Epidermal melanocyte (primary cell): ENCODE measurements at regions not wholly inside any gene's neighbourhood (a gene's known extent, or its start where the extent isn't known, plus 50 kb on each side); places are given as distances from the start of the nearest gene placed in this dataset.
"Not testable (repeated sequence)": the region's sequence is repeated elsewhere in the genome, so short reads cannot be mapped to it uniquely, and the experiment has no call there.

Source experiments
- DNase-seq: peaks from one replicate; pipeline ENCODE4 v3.0.0; 2011; ENCODE audit warnings: low spot score; ENCODE audit not compliant: insufficient read length

DNA sequence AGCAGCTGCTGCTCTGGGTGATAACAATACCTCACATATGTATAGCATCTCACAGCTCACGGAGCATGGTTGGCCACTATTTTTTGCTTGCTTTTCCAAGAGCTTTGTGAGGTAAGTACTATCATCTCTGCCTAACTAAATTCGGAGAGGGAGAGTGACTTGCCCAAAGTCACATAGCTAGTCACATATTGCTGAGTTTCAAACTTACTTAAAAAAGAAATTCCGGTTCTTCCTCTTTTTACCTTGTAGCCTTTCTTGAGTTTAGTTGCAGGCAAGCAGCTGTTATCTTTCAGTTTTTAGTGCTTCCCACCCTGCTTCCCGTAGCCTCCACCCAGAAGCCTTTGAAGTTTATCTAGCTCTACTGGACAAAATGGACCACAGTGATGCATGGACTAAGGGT lies 309.2 kb downstream of the PDCD6IP start:
- no peak for DNase-seq

DNA sequence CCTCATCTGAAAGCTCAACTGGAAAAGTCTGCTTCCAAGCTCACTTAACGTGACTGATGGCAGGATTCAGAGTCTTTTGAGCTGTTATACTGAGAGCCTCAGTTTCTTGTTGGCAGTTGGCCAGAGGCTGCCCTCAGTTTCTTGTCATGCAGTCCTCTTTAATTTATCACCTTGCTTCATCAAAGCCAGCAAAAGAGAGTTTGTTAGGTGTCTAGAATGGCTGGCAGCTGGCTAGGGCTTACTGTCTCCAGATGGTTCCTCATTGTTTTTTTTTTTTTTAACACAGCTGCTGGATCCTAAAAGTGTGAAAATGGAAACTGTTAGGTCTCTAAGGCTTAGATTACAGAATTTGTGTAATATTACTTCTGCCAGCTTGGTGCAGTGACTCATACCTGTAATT lies 310.6 kb downstream of the PDCD6IP start:
- no peak for DNase-seq

DNA sequence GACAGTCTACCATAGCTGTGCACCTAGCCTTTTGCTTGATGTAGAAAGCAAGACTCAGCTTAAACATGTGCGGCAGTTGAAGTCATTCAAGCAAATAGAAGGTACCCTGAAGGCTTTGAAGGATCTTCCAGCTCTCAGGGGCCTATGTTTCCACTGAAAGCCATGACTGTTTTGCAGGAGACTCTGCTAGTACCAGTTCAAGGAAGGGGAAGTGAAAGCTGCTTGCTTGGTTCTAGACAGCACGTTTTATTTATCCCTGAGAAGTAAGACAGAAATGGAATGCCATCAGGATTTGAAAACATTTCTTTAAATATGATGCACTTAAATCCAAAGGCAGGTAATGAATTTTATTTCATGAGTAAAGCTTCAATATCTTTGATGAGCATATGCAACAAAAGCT lies 311.4 kb downstream of the PDCD6IP start:
- DNase-seq = no peak

DNA sequence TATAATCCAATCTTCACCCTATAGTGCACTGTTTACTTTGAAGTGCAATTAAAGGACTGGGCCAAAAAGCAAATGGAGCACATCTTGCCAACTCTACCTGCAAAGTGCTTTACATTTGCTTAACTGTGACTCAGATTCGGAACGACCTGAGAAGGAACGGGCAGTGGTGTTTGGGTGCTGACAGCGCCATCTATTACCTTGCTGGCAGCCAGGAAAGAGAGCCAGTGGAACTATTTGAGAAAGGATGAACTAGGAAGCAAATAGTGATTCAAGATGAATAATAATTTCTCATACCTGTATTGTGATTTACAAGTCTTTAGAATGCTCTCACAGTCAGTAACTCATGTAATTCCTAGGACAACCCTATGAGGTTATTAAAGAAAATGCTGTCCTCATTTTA lies 312.9 kb downstream of the PDCD6IP start:
- no peak for DNase-seq

DNA sequence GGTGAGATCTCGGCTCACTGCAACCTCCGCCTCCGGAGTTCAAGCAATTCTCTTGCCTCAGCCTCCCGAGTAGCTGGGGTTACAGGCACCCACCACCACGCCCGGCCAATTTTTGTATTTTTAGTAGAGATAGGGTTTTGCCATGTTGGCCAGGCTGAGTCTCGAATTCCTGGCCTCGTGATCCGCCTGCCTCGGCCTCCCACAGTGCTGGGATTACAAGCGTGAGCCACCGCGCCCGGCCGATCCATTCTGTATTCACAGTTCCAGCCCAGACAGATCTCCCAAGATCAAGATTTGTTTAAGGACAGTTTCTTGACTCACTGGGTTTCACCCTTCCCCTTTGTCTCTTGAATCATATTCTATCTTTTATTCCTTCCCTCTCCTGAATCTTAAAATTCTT lies 313.8 kb downstream of the PDCD6IP start:
- DNase-seq = not testable (repeated sequence)

DNA sequence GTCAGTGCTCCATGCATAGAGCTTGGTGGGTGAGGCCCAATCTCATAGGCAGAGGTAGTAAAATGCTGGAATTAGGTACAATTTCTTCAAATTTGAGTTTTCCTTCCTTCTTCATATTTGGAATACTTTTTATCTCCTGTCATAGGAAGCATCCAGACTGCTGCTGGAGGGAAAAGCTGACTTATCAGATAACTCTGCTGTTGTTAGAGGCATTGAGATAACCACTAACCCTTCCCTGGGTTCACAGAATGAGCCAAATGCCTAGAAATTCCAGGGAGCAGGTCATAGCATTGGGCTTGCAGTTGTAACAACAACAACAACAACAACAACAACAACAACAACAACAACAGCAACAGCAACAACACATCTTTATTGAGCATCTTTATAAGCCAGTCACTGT lies 332.7 kb downstream of the PDCD6IP start:
- DNase-seq = no peak

DNA sequence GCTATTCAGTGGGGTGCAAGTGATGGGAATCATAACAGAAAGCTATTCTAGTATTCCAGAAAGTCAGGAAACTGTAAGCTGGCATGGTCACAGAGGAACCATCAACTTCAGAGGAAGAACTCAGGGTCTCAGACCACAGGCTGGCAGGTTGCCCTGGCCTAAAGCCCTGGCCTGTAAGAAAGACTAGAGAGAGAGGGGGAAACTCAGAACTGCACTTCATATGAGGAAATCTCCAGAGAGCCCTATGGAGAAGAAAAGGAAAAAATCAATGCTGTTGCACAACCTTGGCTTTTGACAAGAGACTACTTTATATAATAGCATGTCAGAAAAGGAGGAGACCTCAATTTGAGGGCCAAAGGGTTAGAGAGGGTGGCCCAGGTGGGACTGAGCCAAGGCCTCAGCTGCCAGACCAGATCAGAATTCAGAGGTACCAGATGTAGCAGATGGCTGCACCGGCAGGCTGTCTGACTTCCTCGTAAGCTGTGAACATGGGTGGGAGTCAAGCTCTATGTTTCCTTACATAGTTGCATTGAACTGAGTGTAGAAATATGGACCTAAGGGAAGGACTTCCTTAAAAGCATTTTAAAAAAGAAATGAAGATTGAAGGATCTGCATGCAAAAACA lies 333.8 kb downstream of the PDCD6IP start:
- no peak for DNase-seq

DNA sequence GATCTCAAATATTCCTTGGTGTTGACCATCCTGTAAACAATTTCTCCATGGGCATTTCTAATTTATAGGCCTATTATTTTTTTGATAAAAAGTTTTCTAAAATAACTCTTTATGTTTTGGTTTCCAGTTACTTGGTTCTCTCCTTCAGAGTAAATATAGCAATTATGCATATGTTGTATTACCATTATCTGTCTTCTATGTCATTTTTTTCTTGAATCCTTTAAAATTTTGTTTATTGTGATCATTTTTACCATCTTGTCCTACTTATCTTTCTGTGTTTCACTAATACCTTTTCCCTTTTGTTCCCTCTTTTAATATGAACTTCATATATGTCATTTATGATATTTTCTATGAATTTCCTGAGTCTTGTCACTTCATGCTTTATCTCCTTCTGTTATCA lies 341.1 kb downstream of the PDCD6IP start:
- no peak for DNase-seq

DNA sequence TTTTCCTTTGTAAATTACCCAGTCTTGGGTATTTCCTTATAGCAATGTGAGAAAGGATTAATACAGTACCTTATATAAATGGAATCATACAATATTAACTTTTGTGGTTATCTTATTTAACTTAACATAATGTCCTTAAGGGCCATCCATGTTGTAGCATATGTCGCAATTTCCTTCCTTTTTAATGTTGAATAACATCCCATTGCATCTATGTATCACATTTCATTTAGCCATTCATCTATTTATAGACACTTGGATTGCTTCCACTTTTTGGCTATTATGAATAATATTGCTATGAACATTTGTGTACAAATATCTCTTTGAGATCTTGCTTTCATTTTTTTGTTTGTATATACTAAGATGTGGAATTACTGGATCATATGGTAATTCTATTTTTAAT lies 342.2 kb downstream of the PDCD6IP start:
- DNase-seq = no peak

DNA sequence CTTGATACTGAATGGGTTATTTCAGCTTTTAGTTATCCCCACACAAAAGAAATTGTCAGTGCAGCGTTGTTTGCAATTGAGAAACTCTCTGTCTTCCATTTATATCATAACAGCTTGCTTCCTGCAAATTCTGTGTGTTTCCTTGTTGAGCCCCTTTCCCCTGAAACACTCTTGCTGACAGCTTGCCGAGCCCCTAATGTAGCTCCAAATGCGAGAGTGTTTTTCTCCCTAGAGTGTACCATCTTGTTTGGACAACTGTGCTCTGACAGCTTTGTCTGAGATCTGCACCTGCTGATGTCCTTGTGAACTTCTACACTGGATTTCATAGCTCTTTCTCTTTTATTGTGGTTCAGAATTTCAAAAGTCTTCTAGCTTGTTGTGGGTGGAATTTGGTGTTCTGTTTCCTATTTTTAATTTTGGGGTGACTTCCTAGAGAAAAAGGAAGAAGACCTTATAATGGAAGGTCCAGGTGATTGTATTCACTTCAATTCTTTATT lies 343.5 kb downstream of the PDCD6IP start:
- no peak for DNase-seq

DNA sequence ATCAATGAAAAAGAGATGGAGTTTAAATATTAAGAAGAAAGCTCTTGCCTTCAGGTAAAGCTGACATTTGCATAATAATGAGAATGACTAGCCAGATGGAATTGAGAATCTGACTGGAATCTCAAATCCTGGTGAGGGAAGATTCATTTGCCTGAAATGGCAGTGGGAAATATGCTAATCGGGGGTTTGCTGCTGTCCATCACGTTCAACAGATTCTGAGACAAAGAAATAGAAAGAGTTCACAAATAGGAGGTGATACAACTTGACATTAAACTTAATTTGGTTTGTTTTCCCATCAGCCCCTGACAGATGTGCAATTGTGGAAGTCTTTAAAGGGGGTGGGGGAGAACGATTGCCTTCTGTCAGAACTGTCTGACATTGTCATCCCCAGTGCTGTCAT lies 347.4 kb downstream of the PDCD6IP start:
- no peak for DNase-seq

DNA sequence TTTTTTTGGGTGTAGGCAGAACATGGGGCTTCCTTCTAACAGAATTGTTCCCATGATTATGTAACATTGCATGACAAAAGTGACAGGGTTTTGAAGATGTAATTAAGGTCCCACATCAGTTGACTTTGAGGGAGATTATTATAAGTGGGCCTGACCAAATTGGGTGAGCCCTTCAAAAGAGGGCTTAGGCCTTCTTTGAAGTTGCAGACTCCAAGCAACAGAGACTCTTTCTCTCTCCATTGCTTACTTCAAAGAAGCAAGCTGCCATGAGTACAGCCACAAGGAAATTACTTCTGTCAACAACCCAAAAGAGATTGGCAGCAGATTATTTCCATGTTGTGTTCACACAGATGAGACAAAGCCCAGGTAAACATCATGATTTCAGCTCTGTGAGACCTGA lies 348.2 kb downstream of the PDCD6IP start:
- no peak for DNase-seq

DNA sequence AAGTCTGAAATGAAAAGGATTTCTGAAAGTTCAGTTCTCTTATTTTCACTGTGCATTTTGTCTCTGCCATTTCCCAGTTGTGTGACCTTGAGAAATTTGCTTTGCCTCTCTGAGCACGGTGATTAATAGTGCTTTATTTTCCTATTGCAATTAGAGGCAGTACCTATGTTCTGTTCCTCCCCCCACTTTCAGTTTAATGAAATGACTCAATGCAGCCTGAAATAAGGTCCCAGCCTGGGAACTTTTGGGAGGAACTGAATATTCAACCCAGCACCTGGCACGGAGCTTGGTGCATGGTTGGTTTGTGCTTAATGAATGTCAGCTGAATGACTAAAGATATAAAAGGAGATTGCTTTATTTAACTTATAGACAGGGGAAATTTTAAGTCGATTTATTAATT lies 352.6 kb downstream of the PDCD6IP start:
- no peak for DNase-seq

DNA sequence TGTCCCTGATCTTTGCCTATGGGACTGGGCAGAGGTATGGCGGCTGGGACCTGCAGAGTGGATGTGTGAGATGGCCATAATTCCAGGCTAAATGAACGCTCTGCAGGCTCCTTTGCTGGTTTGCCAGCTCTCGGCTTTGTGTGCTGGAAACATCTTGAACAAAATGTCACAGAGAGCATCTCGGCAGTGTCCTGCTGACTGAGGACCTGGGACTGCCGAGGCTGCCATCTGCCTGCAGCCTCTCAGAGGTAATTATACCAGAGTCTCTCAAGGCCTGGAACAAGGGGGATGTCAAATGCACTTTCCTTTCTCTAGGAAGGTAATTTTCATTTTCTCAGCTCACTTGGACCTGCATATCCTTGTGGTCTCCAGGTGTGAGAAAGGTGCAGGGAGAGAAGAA lies 354.2 kb downstream of the PDCD6IP start:
- DNase-seq = no peak

DNA sequence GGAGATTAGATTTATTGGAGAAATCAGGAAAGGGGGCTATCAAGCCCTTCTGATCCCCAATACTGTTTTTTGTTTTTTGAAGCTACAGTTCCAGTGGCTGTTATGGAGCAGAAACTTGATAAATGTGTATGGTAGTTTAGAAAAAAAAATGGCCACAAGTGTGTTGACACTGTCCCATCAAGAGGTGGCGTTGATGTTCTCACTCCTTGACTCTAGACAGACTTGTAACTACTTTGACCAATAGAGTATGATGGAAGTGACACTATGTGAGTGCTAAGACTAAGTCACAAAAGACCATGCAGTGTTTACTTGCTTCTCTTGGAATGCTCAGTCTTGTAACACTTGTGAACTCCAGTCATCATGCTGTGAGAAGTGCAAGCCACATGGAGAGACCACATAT lies 356.7 kb downstream of the PDCD6IP start:
- DNase-seq = no peak

DNA sequence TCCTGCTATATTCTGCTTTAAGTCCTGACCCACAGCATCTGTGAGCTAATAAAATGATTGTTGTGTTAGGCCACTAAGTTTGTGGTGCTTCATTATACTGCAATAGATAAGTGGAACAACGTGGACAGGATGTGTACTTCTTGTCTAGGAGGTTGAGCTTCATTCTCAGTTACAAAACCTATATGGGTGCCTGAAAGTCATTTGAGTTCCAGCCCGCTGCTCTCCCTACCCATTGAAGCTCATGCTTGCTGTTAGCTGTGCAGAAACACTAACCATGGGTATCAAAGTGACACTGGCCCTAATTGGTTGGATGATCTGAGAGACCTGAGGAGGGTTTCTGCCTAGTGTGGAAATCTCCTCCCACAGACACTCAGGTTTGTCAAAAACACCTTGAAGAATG lies 357.2 kb downstream of the PDCD6IP start:
- DNase-seq = no peak

DNA sequence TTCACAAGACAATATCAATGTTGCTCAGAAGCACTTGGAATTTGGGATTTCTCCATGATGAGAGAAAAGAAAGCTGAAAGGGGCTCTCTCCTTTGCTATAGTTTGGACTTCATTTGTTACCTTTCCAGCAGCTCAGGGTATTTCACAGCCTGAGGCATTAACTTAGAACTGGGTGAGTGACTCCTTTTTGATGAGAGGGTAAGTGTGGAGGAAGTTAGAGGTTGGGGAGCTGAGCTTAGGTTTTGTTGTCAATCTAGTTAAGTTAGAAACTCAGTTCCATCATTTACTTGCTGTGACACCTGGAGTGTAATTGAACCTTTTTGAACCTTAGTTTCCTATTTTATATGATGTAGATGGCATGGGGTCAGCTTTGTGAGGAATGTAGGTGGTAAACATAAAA lies 359.1 kb downstream of the PDCD6IP start:
- no peak for DNase-seq

DNA sequence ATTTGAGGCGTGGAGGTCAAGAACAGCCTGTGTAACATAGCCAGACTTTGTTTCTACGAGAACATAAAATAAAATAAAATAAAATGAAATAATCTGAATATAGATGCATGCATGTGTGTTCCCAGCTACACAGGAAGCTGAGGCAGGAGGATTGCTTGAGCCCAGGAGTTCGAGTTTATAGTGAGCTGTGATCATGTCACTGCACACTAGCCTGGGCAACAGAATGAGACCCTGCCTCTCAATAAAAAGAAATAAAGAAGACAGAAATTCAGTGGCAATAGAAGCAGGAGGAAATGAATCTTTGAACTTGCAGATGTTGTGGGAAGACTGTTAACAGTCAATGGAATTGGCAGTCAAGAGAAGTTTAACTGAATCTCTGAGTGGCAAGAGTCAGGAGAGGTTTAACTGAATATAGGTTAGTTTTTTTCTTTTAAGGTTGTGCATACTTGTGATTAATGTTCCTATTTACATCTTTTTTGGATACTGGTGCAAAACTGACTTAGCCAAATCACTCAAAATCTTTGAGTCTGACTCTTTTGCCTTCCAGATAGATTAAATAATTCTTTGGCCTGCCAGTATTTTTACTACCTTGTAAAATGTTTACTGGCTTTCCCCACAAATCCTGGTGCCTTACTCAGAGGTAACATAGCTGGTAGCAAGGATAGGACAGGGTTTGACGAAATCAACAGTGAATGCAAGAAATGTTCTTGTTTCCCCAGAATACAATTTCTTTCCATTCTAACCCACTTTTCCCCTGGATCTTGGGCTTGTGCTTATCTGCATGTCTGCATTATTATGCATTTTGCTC lies 361.4 kb downstream of the PDCD6IP start:
- DNase-seq = no peak

DNA sequence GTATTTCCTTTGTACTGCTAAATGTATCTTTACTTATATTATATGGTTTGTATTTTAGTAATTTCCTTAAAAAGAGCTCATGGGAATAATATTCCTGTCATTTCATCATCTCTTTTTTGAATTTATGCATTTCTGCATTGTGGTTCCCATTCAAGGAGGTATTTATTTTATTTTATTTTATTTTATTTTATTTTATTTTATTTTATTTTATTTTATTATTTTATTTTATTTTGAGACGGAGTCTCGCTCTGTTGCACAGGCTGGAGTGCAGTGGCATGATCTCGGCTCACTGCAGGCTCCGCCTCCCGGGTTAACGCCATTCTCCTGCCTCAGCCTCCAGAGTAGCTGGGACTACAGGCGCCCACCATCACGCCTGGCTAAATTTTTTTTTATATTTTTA lies 371.2 kb downstream of the PDCD6IP start:
- DNase-seq = not testable (repeated sequence)

DNA sequence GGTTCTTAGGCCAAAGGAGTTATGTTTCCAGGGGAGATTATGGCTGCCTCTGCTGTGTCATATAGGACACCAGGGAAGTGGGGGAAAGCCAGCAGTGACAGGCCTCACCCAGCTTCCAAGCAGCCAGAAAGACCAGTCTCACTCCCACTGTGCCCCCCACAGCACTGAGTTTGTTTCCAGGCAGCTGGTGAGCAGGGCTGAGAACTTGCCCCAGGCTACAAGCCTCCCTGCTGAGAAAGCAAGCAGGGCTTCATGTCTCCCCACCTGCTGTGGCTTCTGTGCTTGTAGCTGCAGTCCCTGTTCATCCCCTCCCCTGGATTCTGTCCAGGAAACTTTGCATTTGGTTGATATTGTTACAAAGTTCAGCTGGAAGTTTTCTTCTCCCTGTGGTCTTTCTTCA lies 376.3 kb downstream of the PDCD6IP start:
- DNase-seq = no peak

DNA sequence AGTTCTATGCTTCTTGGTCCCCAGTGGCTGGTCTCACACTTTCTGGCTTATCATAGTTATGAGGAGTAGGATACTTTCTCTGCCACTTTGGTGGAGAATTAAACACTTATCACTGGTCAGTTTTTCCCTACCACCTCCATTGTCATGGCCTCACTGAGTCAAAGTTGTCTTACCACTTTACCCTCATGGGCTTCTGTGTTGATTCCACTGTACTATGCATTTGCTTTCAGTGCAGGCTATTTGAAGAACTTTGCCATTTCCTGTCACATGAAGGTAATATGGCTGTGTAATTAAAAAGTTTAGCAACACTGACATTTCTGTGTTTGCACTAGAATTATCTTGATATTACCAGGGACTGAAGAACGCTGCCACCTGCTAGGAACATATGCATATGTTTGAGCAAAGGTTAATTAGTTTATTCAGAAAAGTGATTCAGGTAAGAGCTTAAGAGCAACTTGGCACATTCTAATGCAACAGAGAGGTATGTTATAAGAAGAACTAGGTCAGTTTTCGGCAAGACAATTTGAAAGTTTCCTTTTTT lies 377.3 kb downstream of the PDCD6IP start:
- no peak for DNase-seq

DNA sequence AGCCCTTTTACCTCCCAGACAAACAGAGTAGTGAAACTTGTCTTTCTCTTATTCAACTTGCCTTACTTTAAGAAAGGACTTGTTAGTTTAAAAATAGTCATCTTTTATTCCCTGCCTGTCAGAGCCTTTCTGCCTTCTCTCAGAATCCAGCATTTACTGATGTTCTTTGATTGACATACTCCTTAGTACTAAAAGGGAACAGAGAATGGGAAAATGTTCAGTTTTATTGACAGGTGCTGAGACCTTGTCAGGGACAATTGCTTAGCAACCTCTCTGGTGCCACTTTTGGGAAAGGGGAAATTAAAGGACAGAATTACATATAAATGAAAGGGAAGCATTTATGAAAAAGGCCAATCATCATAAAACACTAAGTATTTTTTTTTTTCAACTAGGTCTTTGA lies 378.3 kb downstream of the PDCD6IP start:
- DNase-seq = no peak

DNA sequence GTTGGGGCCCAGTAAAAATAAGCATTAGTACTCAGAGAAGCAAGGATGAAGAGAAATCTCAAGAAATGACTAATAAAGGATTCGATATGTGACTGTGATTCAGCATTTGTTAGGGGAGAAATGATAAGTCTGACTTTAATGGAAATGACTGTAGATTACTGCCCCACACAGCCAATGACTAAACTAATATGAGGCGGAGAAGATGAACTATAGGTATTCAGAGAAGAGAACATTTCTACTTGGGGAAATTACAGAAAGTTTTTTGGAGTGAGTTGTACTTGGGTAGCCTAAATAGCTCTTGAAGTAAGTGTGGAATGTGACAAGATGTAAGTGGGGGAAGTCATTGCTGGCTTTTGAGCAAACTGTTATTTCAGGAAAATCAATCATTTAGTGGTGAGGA lies 380.0 kb downstream of the PDCD6IP start:
- DNase-seq = no peak
